ENCODE measurements at regions not wholly inside any gene's neighbourhood (a gene's known extent, or its start where the extent isn't known, plus 50 kb on each side); places are given as distances from the start of the nearest gene placed in this dataset.

- Mint-ChIP-seq H3K9me3 (ENCODE audit: unreplicated experiment) (no peaks in the 10 kb centered on the region), H3K27me3 (ENCODE audit: unreplicated experiment) (no peaks in the 10 kb centered on the region), H3K36me3 (ENCODE audit: low read depth, unreplicated experiment) (no peaks in the 10 kb centered on the region), H3K27ac (ENCODE audit: unreplicated experiment) (no peak overlapping the region), H3K4me3 (ENCODE audit: unreplicated experiment) (no peak overlapping the region), H3K4me1 (ENCODE audit: unreplicated experiment) (no peaks in the 10 kb centered on the region)
- TF ChIP-seq CTCF (IDR thresholded peaks at IDR 0.05; ENCODE audit: unreplicated experiment) = no peak
- no peak for DNase-seq (ENCODE audit: low spot score)
These were observed 485.5 kb downstream of the MMUT start for GRCh38 chr6:48977573-48977972.

- H3K9me3 Mint-ChIP-seq (ENCODE audit: unreplicated experiment) = no peaks in the 10 kb centered on the region
- TF ChIP-seq CTCF (IDR thresholded peaks at IDR 0.05; ENCODE audit: unreplicated experiment) = no peak
- no peaks in the 10 kb centered on the region for H3K27me3 Mint-ChIP-seq (ENCODE audit: unreplicated experiment)
- H3K36me3 Mint-ChIP-seq (ENCODE audit: low read depth, unreplicated experiment) = no peaks in the 10 kb centered on the region
- no peak overlapping the region for H3K4me3 Mint-ChIP-seq (ENCODE audit: unreplicated experiment)
- H3K27ac Mint-ChIP-seq (ENCODE audit: unreplicated experiment) = no peak overlapping the region
- no peak for DNase-seq (ENCODE audit: low spot score)
- H3K4me1 Mint-ChIP-seq (ENCODE audit: unreplicated experiment) = no peaks in the 10 kb centered on the region
These were observed 489.6 kb downstream of the MMUT start for GRCh38 chr6:48973491-48973890.

GRCh38 chr6:48961781-48962415 lies 501.2 kb downstream of the MMUT start:
- Mint-ChIP-seq H3K36me3 (ENCODE audit: low read depth, unreplicated experiment) (no peaks in the 10 kb centered on the region), H3K27ac (ENCODE audit: unreplicated experiment) (no peak overlapping the region), H3K4me3 (ENCODE audit: unreplicated experiment) (no peak overlapping the region), H3K9me3 (ENCODE audit: unreplicated experiment) (no peaks in the 10 kb centered on the region), H3K4me1 (ENCODE audit: unreplicated experiment) (no peaks in the 10 kb centered on the region), H3K27me3 (ENCODE audit: unreplicated experiment) (peaks cover 2% of the 10 kb centered on the region)
- TF ChIP-seq CTCF (IDR thresholded peaks at IDR 0.05; ENCODE audit: unreplicated experiment) = no peak
- DNase-seq (ENCODE audit: low spot score) = no peak

GRCh38 chr6:48959251-48960060 lies 503.6 kb downstream of the MMUT start:
- Mint-ChIP-seq H3K27me3 (ENCODE audit: unreplicated experiment) (peaks cover 2% of the 10 kb centered on the region), H3K4me1 (ENCODE audit: unreplicated experiment) (no peaks in the 10 kb centered on the region), H3K9me3 (ENCODE audit: unreplicated experiment) (no peaks in the 10 kb centered on the region), H3K27ac (ENCODE audit: unreplicated experiment) (no peak overlapping the region), H3K36me3 (ENCODE audit: low read depth, unreplicated experiment) (no peaks in the 10 kb centered on the region), H3K4me3 (ENCODE audit: unreplicated experiment) (no peak overlapping the region)
- no peak for DNase-seq (ENCODE audit: low spot score)
- no peak for TF ChIP-seq CTCF (IDR thresholded peaks at IDR 0.05; ENCODE audit: unreplicated experiment)

GRCh38 chr6:48957781-48958180 lies 505.3 kb downstream of the MMUT start:
- TF ChIP-seq CTCF (IDR thresholded peaks at IDR 0.05; ENCODE audit: unreplicated experiment) = no peak
- no peak overlapping the region for H3K4me3 Mint-ChIP-seq (ENCODE audit: unreplicated experiment)
- DNase-seq (ENCODE audit: low spot score) = no peak
- H3K27ac Mint-ChIP-seq (ENCODE audit: unreplicated experiment) = no peak overlapping the region
- peaks cover 2% of the 10 kb centered on the region for H3K27me3 Mint-ChIP-seq (ENCODE audit: unreplicated experiment)
- no peaks in the 10 kb centered on the region for H3K36me3 Mint-ChIP-seq (ENCODE audit: low read depth, unreplicated experiment)
- no peaks in the 10 kb centered on the region for H3K9me3 Mint-ChIP-seq (ENCODE audit: unreplicated experiment)
- no peaks in the 10 kb centered on the region for H3K4me1 Mint-ChIP-seq (ENCODE audit: unreplicated experiment)
